Liver (tissue), 8 donors: ENCODE measurements at regions not wholly inside any gene's neighbourhood (a gene's known extent, or its start where the extent isn't known, plus 50 kb on each side); places are given as distances from the start of the nearest gene placed in this dataset.

Experiments used
- DNase-seq: peaks from one replicate; pipeline ENCODE4 v3.0.0-alpha.2; 2017; ENCODE audit warnings: low spot score
- H3K27ac ChIP-seq, 2 donors: one replicate each; pipeline ENCODE4 v1.7.0; 2013; ENCODE audit warnings: inconsistent platforms in 2 of 2, low read length in 2 of 2, control low read depth in 1 of 2, low read depth in 1 of 2, mild to moderate bottlenecking in 1 of 2
- H3K27me3 ChIP-seq, 4 donors: one replicate each; pipeline versions ENCODE4 v1.6.1 to v1.7.0; 2013; ENCODE audit warnings: low read length in 3 of 4, inconsistent platforms in 1 of 4, mild to moderate bottlenecking in 1 of 4, moderate library complexity in 1 of 4; ENCODE audit not compliant: control insufficient read depth in 4 of 4, insufficient read depth in 4 of 4
- H3K36me3 ChIP-seq, 4 donors: one replicate each; pipeline versions ENCODE4 v1.6.1 to v1.7.0; 2013; ENCODE audit warnings: low read length in 3 of 4, mild to moderate bottlenecking in 3 of 4, low read depth in 1 of 4, moderate library complexity in 1 of 4; ENCODE audit not compliant: control insufficient read depth in 4 of 4, insufficient read depth in 3 of 4
- H3K4me1 ChIP-seq, 4 donors: one replicate each; pipeline versions ENCODE4 v1.6.1 to v1.7.0; 2013; ENCODE audit warnings: low read length in 3 of 4, mild to moderate bottlenecking in 3 of 4, moderate library complexity in 1 of 4; ENCODE audit not compliant: control insufficient read depth in 4 of 4, insufficient read depth in 4 of 4
- H3K4me3 ChIP-seq, 3 donors: one replicate each; pipeline versions ENCODE4 v1.6.1 to v1.7.0; 2013; ENCODE audit warnings: low read length in 3 of 3, control low read depth in 1 of 3, low read depth in 1 of 3, mild to moderate bottlenecking in 1 of 3
- H3K9ac ChIP-seq, 2 donors: one replicate each; pipeline ENCODE4 v1.7.0; 2013; ENCODE audit warnings: low read length in 2 of 2, mild to moderate bottlenecking in 2 of 2, moderate library complexity in 2 of 2, control low read depth in 1 of 2, low read depth in 1 of 2
- H3K9me3 ChIP-seq, 4 donors: one replicate each; pipeline versions ENCODE4 v1.6.1 to v1.7.0; 2013; ENCODE audit warnings: low read length in 3 of 4; ENCODE audit not compliant: control insufficient read depth in 4 of 4
- ATF3 ChIP-seq: IDR thresholded peaks from 2 replicates; pipeline ENCODE4 v1.6.1; 2016; ENCODE audit warnings: antibody characterized with exemption
- EGR1 ChIP-seq, 2 donors: IDR thresholded peaks; 2 replicates each; pipeline ENCODE4 v1.6.1; 2016 to 2018; ENCODE audit warnings: antibody characterized with exemption in 2 of 2, low read depth in 2 of 2
- FOXA1 ChIP-seq: IDR thresholded peaks from 2 replicates; pipeline ENCODE4 v1.6.1; 2016; ENCODE audit warnings: antibody characterized with exemption
- GABPA ChIP-seq, 2 donors: IDR thresholded peaks in 1 of 2; conservative IDR thresholded peaks in 1 of 2; 2 replicates each; pipeline ENCODE4 v1.6.1; 2016; ENCODE audit warnings: antibody characterized with exemption in 2 of 2, mild to moderate bottlenecking in 1 of 2, moderate library complexity in 1 of 2
- HNF4A ChIP-seq, 2 donors: conservative IDR thresholded peaks; 2 replicates each; pipeline ENCODE4 v1.6.1; 2016; ENCODE audit warnings: antibody characterized with exemption in 2 of 2, mild to moderate bottlenecking in 2 of 2
- HNF4G ChIP-seq: IDR thresholded peaks from 2 replicates; pipeline ENCODE4 v1.6.1; 2016; ENCODE audit warnings: antibody characterized with exemption
- JUND ChIP-seq, 2 donors: IDR thresholded peaks; 2 replicates each; pipeline ENCODE4 v1.6.1; 2016; ENCODE audit warnings: antibody characterized with exemption in 2 of 2
- MAX ChIP-seq: IDR thresholded peaks from 2 replicates; pipeline ENCODE4 v1.6.1; 2016; ENCODE audit warnings: antibody characterized with exemption
- NR2F2 ChIP-seq: IDR thresholded peaks from 2 replicates; pipeline ENCODE4 v1.6.1; 2016; ENCODE audit warnings: antibody characterized with exemption
- RAD21 ChIP-seq, 2 donors: IDR thresholded peaks; 2 replicates each; pipeline ENCODE4 v1.6.1; 2016; ENCODE audit warnings: antibody characterized with exemption in 2 of 2, mild to moderate bottlenecking in 2 of 2
- RXRA ChIP-seq, 2 donors: IDR thresholded peaks; 2 replicates each; pipeline ENCODE4 v1.6.1; 2017 to 2018; ENCODE audit warnings: antibody characterized with exemption in 2 of 2, mild to moderate bottlenecking in 1 of 2
- SP1 ChIP-seq: IDR thresholded peaks from 2 replicates; pipeline ENCODE4 v1.6.1; 2018; ENCODE audit warnings: antibody characterized with exemption, mild to moderate bottlenecking
- TAF1 ChIP-seq: conservative IDR thresholded peaks from 2 replicates; pipeline ENCODE4 v1.6.1; 2016; ENCODE audit warnings: antibody characterized with exemption, mild to moderate bottlenecking
- YY1 ChIP-seq: IDR thresholded peaks from 2 replicates; pipeline ENCODE4 v1.6.1; 2016; ENCODE audit warnings: antibody characterized with exemption, mild to moderate bottlenecking
- WGBS: extraction: QIAGEN DNeasy Blood & Tissue Kit; methylation state at CpG from one replicate; pipeline ENCODE4 v1.1.7; 2013; 5-methylcytosine and 5-hydroxymethylcytosine counted together
- TF ChIP-seq, protein P1 (sequence below): IDR thresholded peaks from 2 replicates; pipeline ENCODE4 v1.6.1; 2016; ENCODE audit warnings: antibody characterized with exemption, mild to moderate bottlenecking
- TF ChIP-seq, protein P2 (sequence below): fragments of 150-350 bp; IDR thresholded peaks from 2 replicates; pipeline ENCODE4 v1.5.1; 2017; ENCODE audit warnings: improper control_type of control experiment, low read depth, low read length; ENCODE audit not compliant: missing input control
- donor health status: healthy.
- donor health status: healthy.
- donor health status: healthy.
- donor health status: healthy.
- donor health status: healthy.

DNA sequence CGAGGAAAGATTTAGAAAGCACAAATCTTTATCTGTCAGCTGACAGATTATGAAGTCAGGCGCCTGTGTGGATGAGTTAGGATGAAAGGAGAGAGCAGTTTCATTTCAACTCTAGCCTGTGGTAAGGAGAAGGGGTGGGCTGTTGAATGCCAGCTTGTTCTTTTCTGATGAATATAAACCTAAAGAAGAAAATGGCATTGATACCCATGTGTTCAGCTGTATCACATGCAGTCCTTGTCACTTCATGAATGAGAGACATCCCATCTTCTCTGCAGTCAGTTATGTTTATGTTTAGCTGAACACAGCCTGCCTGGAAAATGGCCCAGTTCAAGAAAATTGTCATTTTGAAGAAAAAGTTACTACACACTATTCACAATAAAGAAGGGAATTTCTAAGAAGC, 345.7 kb upstream of the RBMS3 start:
- no peaks in the 10 kb centered on the region for H3K4me1 ChIP-seq
- H3K9me3 ChIP-seq: no peaks in the 10 kb centered on the region
- TF ChIP-seq RXRA (IDR thresholded peaks at IDR 0.05): no peak
- TF ChIP-seq TAF1: no peak
- TF ChIP-seq JUND (IDR thresholded peaks at IDR 0.05): no peak
- no peak for TF ChIP-seq HNF4G
- no peak for TF ChIP-seq RAD21 (IDR thresholded peaks at IDR 0.05)
- WGBS: 66% methylated on average over 2 of the region's 2 CpGs
- H3K9ac ChIP-seq: no peak overlapping the region
- H3K36me3 ChIP-seq: no peaks in the 10 kb centered on the region
- DNase-seq: no peak
- H3K4me3 ChIP-seq: no peak overlapping the region
- H3K27me3 ChIP-seq: no peaks in the 10 kb centered on the region
- H3K27ac ChIP-seq: no peak overlapping the region

- DNase-seq: no peak
- no peak overlapping the region for H3K27ac ChIP-seq
- TF ChIP-seq HNF4G: no peak
- TF ChIP-seq EGR1 (IDR thresholded peaks at IDR 0.05; ENCODE audit: low read depth in 2 of 2): no peak
- TF ChIP-seq NR2F2: no peak
- TF ChIP-seq, protein P1, sequence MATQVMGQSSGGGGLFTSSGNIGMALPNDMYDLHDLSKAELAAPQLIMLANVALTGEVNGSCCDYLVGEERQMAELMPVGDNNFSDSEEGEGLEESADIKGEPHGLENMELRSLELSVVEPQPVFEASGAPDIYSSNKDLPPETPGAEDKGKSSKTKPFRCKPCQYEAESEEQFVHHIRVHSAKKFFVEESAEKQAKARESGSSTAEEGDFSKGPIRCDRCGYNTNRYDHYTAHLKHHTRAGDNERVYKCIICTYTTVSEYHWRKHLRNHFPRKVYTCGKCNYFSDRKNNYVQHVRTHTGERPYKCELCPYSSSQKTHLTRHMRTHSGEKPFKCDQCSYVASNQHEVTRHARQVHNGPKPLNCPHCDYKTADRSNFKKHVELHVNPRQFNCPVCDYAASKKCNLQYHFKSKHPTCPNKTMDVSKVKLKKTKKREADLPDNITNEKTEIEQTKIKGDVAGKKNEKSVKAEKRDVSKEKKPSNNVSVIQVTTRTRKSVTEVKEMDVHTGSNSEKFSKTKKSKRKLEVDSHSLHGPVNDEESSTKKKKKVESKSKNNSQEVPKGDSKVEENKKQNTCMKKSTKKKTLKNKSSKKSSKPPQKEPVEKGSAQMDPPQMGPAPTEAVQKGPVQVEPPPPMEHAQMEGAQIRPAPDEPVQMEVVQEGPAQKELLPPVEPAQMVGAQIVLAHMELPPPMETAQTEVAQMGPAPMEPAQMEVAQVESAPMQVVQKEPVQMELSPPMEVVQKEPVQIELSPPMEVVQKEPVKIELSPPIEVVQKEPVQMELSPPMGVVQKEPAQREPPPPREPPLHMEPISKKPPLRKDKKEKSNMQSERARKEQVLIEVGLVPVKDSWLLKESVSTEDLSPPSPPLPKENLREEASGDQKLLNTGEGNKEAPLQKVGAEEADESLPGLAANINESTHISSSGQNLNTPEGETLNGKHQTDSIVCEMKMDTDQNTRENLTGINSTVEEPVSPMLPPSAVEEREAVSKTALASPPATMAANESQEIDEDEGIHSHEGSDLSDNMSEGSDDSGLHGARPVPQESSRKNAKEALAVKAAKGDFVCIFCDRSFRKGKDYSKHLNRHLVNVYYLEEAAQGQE: no peak
- TF ChIP-seq, protein P2, sequence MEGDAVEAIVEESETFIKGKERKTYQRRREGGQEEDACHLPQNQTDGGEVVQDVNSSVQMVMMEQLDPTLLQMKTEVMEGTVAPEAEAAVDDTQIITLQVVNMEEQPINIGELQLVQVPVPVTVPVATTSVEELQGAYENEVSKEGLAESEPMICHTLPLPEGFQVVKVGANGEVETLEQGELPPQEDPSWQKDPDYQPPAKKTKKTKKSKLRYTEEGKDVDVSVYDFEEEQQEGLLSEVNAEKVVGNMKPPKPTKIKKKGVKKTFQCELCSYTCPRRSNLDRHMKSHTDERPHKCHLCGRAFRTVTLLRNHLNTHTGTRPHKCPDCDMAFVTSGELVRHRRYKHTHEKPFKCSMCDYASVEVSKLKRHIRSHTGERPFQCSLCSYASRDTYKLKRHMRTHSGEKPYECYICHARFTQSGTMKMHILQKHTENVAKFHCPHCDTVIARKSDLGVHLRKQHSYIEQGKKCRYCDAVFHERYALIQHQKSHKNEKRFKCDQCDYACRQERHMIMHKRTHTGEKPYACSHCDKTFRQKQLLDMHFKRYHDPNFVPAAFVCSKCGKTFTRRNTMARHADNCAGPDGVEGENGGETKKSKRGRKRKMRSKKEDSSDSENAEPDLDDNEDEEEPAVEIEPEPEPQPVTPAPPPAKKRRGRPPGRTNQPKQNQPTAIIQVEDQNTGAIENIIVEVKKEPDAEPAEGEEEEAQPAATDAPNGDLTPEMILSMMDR: no peak
- TF ChIP-seq MAX: no peak
- no peak for TF ChIP-seq RAD21 (IDR thresholded peaks at IDR 0.05)
- no peak for TF ChIP-seq SP1
- TF ChIP-seq TAF1: no peak
- TF ChIP-seq HNF4A (conservative IDR thresholded peaks at IDR 0.05): no peak
- no peak for TF ChIP-seq GABPA (IDR thresholded peaks at IDR 0.05 in 1 of 2, conservative IDR thresholded peaks at IDR 0.05 in 1 of 2)
- TF ChIP-seq ATF3: no peak
- no peak for TF ChIP-seq YY1
- no peak for TF ChIP-seq FOXA1
Measured at GRCh38 chr3:28936154-28936553, 344.7 kb upstream of the RBMS3 start.

More at GRCh38 chr3:28936154-28936553, 344.7 kb upstream of the RBMS3 start:
- no peaks in the 10 kb centered on the region for H3K9me3 ChIP-seq
- WGBS: 56% methylated on average over 2 of the region's 2 CpGs
- no peaks in the 10 kb centered on the region for H3K4me1 ChIP-seq
- H3K4me3 ChIP-seq: no peak overlapping the region
- H3K9ac ChIP-seq: no peak overlapping the region
- H3K27me3 ChIP-seq: no peaks in the 10 kb centered on the region
- no peaks in the 10 kb centered on the region for H3K36me3 ChIP-seq
